ENCODE measurements at regions not wholly inside any gene's neighbourhood (a gene's known extent, or its start where the extent isn't known, plus 50 kb on each side); places are given as distances from the start of the nearest gene placed in this dataset.

- H4K5ac ChIP-seq (ENCODE audit: insufficient read length, low read depth, low read length): no peak overlapping the region
Measured at GRCh38 chr10:52649511-52649910, 123.1 kb downstream of the MBL2 start.

More at GRCh38 chr10:52649511-52649910, 123.1 kb downstream of the MBL2 start:
- peaks cover 0 to under 1% of the 10 kb centered on the region in 2 experiments; a peak in 2 of 4 replicates for H3K4me1 Mint-ChIP-seq
- Histone ChIP-seq H3K27ac (ENCODE audit: insufficient read length, low read depth, low read length) (no peak overlapping the region), H4K20me1 (ENCODE audit: control insufficient read depth, insufficient read depth, insufficient read length) (no peaks in the 10 kb centered on the region), H3K9me3 (ENCODE audit: control insufficient read depth, low read depth, low read length) (no peaks in the 10 kb centered on the region), H2AFZ (ENCODE audit: low read length) (no peak overlapping the region), H3K23me2 (ENCODE audit: insufficient read length, low read depth, low read length, poor library complexity, severe bottlenecking) (no peaks in the 10 kb centered on the region), H3K23ac (ENCODE audit: insufficient read length, low read depth, low read length) (no peak overlapping the region), H3K56ac (ENCODE audit: insufficient read length, low read depth, low read length) (no peak overlapping the region), H2BK20ac (ENCODE audit: low read depth, low read length, poor library complexity, severe bottlenecking) (no peak overlapping the region), H3K79me1 (ENCODE audit: insufficient read depth, low read depth, low read length, poor library complexity, severe bottlenecking) (no peaks in the 10 kb centered on the region), H3K9ac (ENCODE audit: extremely low read depth, insufficient read length, low read length) (no peak overlapping the region), H4K91ac (ENCODE audit: insufficient read length, low read depth, low read length) (no peak overlapping the region), H3K79me2 (ENCODE audit: insufficient read depth, low read length) (no peaks in the 10 kb centered on the region), H3T11ph (ENCODE audit: low read length) (no peak overlapping the region), H2AK5ac (ENCODE audit: insufficient read length, low read length) (no peak overlapping the region), H4K8ac (replicated peaks; ENCODE audit: insufficient read length, low read depth, low read length) (no peak overlapping the region), H2BK15ac (ENCODE audit: low read depth, low read length) (no peak overlapping the region), H2BK120ac (ENCODE audit: low read depth, low read length, poor library complexity, severe bottlenecking) (no peak overlapping the region), H3K4me2 (ENCODE audit: insufficient read depth, insufficient read length, low read length) (no peak overlapping the region), H2BK12ac (ENCODE audit: insufficient read length, low read depth, low read length) (no peak overlapping the region), H3K14ac (ENCODE audit: insufficient read depth, low read length) (no peak overlapping the region), H3K18ac (ENCODE audit: insufficient read length, low read depth, low read length) (no peak overlapping the region), H2BK5ac (ENCODE audit: insufficient read length, low read length) (no peak overlapping the region), H3K27me3 (ENCODE audit: insufficient read depth, low read length) (no peaks in the 10 kb centered on the region), H3K4me1 (ENCODE audit: insufficient read depth, low read length) (no peaks in the 10 kb centered on the region), H3K4ac (ENCODE audit: low read depth, low read length) (no peak overlapping the region)
- H3K36me3 Mint-ChIP-seq (ENCODE audit: insufficient read depth in 1 of 3, low read depth in 3 of 3): no peaks in the 10 kb centered on the region
- no peaks in the 10 kb centered on the region for H3K27me3 Mint-ChIP-seq (ENCODE audit: low read depth)
- H3K27ac Mint-ChIP-seq: no peak overlapping the region
- H3K4me3 Mint-ChIP-seq: no peak overlapping the region
- no peak for DNase-seq
- no peak for TF ChIP-seq CTCF (conservative IDR thresholded peaks at IDR 0.05)
- no peaks in the 10 kb centered on the region for H3K9me3 Mint-ChIP-seq
- WGBS (ENCODE audit: extremely low coverage, insufficient read length, low lambda C conversion rate): no CpG with 5 or more reads among the region's 1 CpG
